H1 (cell line): ENCODE measurements at regions not wholly inside any gene's neighbourhood (a gene's known extent, or its start where the extent isn't known, plus 50 kb on each side); places are given as distances from the start of the nearest gene placed in this dataset.

Experiments
- CREB1 ChIP-seq: IDR thresholded peaks from 2 replicates; pipeline ENCODE4 v1.6.1; 2012; ENCODE audit warnings: inconsistent platforms
- CTCF ChIP-seq, 3 experiments: IDR thresholded peaks; 1 replicate in 2 of 3; 2 replicates in 1 of 3; pipeline versions ENCODE4 v1.5.1 to v1.6.1; 2011; ENCODE audit warnings: low read length in 3 of 3, mild to moderate bottlenecking in 3 of 3, inconsistent platforms in 2 of 3, low read depth in 1 of 3, moderate library complexity in 1 of 3; ENCODE audit not compliant: insufficient read depth in 1 of 3; ENCODE audit errors: control extremely low read depth in 1 of 3
- EP300 ChIP-seq, 2 experiments: IDR thresholded peaks; 1 replicate in 1 of 2; 2 replicates in 1 of 2; pipeline ENCODE4 v1.6.1; 2011 to 2012; ENCODE audit warnings: low read depth in 2 of 2, low read length in 2 of 2, mild to moderate bottlenecking in 2 of 2, borderline replicate concordance in 1 of 2, inconsistent platforms in 1 of 2, moderate library complexity in 1 of 2
- EZH2 ChIP-seq: fragments of 200-600 bp; sonication (generic); IDR thresholded peaks from 2 replicates; pipeline ENCODE4 v1.7.1; 2012; ENCODE audit warnings: low read depth, mild to moderate bottlenecking, moderate library complexity, low read length, inconsistent platforms; ENCODE audit not compliant: severe bottlenecking
- POLR2A ChIP-seq, 2 experiments: IDR thresholded peaks; 1 replicate in 1 of 2; 2 replicates in 1 of 2; pipeline ENCODE4 v1.6.1; 2011; ENCODE audit warnings: low read depth in 2 of 2, low read length in 2 of 2, mild to moderate bottlenecking in 2 of 2; ENCODE audit errors: control extremely low read depth in 1 of 2

GRCh38 chr10:28797904-28798371 is 120.6 kb downstream of the BAMBI start:
- TF ChIP-seq POLR2A (IDR thresholded peaks at IDR 0.05; ENCODE audit: control extremely low read depth in 1 of 2, low read depth in 2 of 2, low read length in 2 of 2), result no peak
- TF ChIP-seq CTCF (IDR thresholded peaks at IDR 0.05; ENCODE audit: control extremely low read depth in 1 of 3, insufficient read depth in 1 of 3, low read depth in 1 of 3, low read length in 3 of 3), result no peak
- no peak for TF ChIP-seq EP300 (IDR thresholded peaks at IDR 0.05; ENCODE audit: borderline replicate concordance in 1 of 2, low read depth in 2 of 2, low read length in 2 of 2)
- TF ChIP-seq EZH2, result no peak
- no peak for TF ChIP-seq CREB1
